HL-60 (cell line): ENCODE measurements at regions not wholly inside any gene's neighbourhood (a gene's known extent, or its start where the extent isn't known, plus 50 kb on each side); places are given as distances from the start of the nearest gene placed in this dataset.

ENCODE experiments used
- GABPA ChIP-seq: IDR thresholded peaks from 2 replicates; pipeline ENCODE4 v1.6.1; 2012; ENCODE audit warnings: low read depth
- POLR2AphosphoS5 ChIP-seq: IDR thresholded peaks from 2 replicates; pipeline ENCODE4 v1.6.1; 2012; ENCODE audit warnings: low read depth
- SPI1 ChIP-seq: IDR thresholded peaks from 2 replicates; pipeline ENCODE4 v1.6.1; 2012; ENCODE audit warnings: low read depth, mild to moderate bottlenecking, borderline replicate concordance
- TF ChIP-seq, protein P1 (sequence below): IDR thresholded peaks from one replicate; pipeline ENCODE4 v1.5.1; 2011; ENCODE audit warnings: low read length, control low read depth, inconsistent platforms; ENCODE audit not compliant: insufficient read depth
- TF ChIP-seq, protein P2 (sequence below): IDR thresholded peaks from 2 replicates; pipeline ENCODE4 v1.6.1; 2012; ENCODE audit warnings: low read depth; ENCODE audit not compliant: insufficient replicate concordance

DNA sequence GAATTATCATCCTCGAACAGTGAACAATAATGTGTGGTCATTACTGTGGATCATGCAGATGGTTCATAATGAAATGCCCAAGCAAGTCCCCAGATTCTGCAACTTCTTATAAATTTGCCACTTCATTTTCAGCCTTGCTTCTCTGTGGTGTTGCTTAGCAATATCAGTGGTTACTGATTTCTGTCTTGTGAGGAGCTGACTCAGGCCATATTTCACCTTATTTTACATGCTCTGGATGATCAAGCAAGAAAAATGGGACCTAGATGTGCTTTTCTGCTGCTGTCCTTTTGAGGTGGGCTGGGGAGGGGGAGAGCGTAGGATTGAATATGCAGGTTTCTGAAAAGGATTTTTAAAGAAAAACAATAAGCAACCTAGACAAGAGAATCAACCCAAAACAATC is 188.3 kb downstream of the SLC24A2 start:
- no peak for TF ChIP-seq GABPA
- TF ChIP-seq, protein P1, sequence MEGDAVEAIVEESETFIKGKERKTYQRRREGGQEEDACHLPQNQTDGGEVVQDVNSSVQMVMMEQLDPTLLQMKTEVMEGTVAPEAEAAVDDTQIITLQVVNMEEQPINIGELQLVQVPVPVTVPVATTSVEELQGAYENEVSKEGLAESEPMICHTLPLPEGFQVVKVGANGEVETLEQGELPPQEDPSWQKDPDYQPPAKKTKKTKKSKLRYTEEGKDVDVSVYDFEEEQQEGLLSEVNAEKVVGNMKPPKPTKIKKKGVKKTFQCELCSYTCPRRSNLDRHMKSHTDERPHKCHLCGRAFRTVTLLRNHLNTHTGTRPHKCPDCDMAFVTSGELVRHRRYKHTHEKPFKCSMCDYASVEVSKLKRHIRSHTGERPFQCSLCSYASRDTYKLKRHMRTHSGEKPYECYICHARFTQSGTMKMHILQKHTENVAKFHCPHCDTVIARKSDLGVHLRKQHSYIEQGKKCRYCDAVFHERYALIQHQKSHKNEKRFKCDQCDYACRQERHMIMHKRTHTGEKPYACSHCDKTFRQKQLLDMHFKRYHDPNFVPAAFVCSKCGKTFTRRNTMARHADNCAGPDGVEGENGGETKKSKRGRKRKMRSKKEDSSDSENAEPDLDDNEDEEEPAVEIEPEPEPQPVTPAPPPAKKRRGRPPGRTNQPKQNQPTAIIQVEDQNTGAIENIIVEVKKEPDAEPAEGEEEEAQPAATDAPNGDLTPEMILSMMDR = no peak
- TF ChIP-seq, protein P2, sequence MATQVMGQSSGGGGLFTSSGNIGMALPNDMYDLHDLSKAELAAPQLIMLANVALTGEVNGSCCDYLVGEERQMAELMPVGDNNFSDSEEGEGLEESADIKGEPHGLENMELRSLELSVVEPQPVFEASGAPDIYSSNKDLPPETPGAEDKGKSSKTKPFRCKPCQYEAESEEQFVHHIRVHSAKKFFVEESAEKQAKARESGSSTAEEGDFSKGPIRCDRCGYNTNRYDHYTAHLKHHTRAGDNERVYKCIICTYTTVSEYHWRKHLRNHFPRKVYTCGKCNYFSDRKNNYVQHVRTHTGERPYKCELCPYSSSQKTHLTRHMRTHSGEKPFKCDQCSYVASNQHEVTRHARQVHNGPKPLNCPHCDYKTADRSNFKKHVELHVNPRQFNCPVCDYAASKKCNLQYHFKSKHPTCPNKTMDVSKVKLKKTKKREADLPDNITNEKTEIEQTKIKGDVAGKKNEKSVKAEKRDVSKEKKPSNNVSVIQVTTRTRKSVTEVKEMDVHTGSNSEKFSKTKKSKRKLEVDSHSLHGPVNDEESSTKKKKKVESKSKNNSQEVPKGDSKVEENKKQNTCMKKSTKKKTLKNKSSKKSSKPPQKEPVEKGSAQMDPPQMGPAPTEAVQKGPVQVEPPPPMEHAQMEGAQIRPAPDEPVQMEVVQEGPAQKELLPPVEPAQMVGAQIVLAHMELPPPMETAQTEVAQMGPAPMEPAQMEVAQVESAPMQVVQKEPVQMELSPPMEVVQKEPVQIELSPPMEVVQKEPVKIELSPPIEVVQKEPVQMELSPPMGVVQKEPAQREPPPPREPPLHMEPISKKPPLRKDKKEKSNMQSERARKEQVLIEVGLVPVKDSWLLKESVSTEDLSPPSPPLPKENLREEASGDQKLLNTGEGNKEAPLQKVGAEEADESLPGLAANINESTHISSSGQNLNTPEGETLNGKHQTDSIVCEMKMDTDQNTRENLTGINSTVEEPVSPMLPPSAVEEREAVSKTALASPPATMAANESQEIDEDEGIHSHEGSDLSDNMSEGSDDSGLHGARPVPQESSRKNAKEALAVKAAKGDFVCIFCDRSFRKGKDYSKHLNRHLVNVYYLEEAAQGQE = no peak
- TF ChIP-seq POLR2AphosphoS5 = no peak
- no peak for TF ChIP-seq SPI1
